ENCODE measurements at regions not wholly inside any gene's neighbourhood (a gene's known extent, or its start where the extent isn't known, plus 50 kb on each side); places are given as distances from the start of the nearest gene placed in this dataset.

- no peak for TF ChIP-seq CTCF (IDR thresholded peaks at IDR 0.05; ENCODE audit: borderline replicate concordance, extremely low read depth, insufficient read depth)
- H3K9ac ChIP-seq (ENCODE audit: low read length in 3 of 3): no peak overlapping the region
- no peak overlapping the region for H3K27ac ChIP-seq (ENCODE audit: low read depth in 2 of 2, low read length in 2 of 2)
- no peak for DNase-seq
- H3K4me3 ChIP-seq (ENCODE audit: low read length in 3 of 3): no peak overlapping the region
- intact Hi-C loops (cut with DNase I): no loop called here
- H3K36me3 ChIP-seq (ENCODE audit: control insufficient read depth in 2 of 3, insufficient read depth in 3 of 3, low read length in 3 of 3): no peaks in the 10 kb centered on the region
- H3K9me3 ChIP-seq (ENCODE audit: control insufficient read depth in 2 of 3, insufficient read depth in 1 of 3, low read length in 3 of 3): peaks cover 0 to 2% (median 0%) of the 10 kb centered on the region in 3 donors
- H3K27me3 ChIP-seq (ENCODE audit: control insufficient read depth, insufficient read depth, low read length): no peaks in the 10 kb centered on the region
- no peak for FAIRE-seq
- no peaks in the 10 kb centered on the region for H3K4me1 ChIP-seq (ENCODE audit: control insufficient read depth in 2 of 3, insufficient read depth in 2 of 3, low read depth in 1 of 3, low read length in 3 of 3)
Measured at GRCh38 chr20:51140671-51141070, 117.8 kb upstream of the KCNG1 start.

- no peak overlapping the region for H3K27ac ChIP-seq (ENCODE audit: low read depth in 2 of 2, low read length in 2 of 2)
- H3K27me3 ChIP-seq (ENCODE audit: control insufficient read depth, insufficient read depth, low read length): no peaks in the 10 kb centered on the region
- intact Hi-C loops (cut with DNase I): no loop called here
- no peak for DNase-seq
- H3K4me1 ChIP-seq (ENCODE audit: control insufficient read depth in 2 of 3, insufficient read depth in 2 of 3, low read depth in 1 of 3, low read length in 3 of 3): no peaks in the 10 kb centered on the region
- no peak overlapping the region for H3K4me3 ChIP-seq (ENCODE audit: low read length in 3 of 3)
- no peak for FAIRE-seq
- no peaks in the 10 kb centered on the region for H3K9me3 ChIP-seq (ENCODE audit: control insufficient read depth in 2 of 3, insufficient read depth in 1 of 3, low read length in 3 of 3)
- H3K9ac ChIP-seq (ENCODE audit: low read length in 3 of 3): no peak overlapping the region
- H3K36me3 ChIP-seq (ENCODE audit: control insufficient read depth in 2 of 3, insufficient read depth in 3 of 3, low read length in 3 of 3): no peaks in the 10 kb centered on the region
- TF ChIP-seq CTCF (IDR thresholded peaks at IDR 0.05; ENCODE audit: borderline replicate concordance, extremely low read depth, insufficient read depth): no peak
Measured at GRCh38 chr20:51139891-51140290, 117.0 kb upstream of the KCNG1 start.

- H3K9ac ChIP-seq (ENCODE audit: low read length in 3 of 3): no peak overlapping the region
- no peak for TF ChIP-seq CTCF (IDR thresholded peaks at IDR 0.05; ENCODE audit: borderline replicate concordance, extremely low read depth, insufficient read depth)
- intact Hi-C loops (cut with DNase I): no loop called here
- no peaks in the 10 kb centered on the region for H3K36me3 ChIP-seq (ENCODE audit: control insufficient read depth in 2 of 3, insufficient read depth in 3 of 3, low read length in 3 of 3)
- H3K27me3 ChIP-seq (ENCODE audit: control insufficient read depth, insufficient read depth, low read length): no peaks in the 10 kb centered on the region
- H3K9me3 ChIP-seq (ENCODE audit: control insufficient read depth in 2 of 3, insufficient read depth in 1 of 3, low read length in 3 of 3): no peaks in the 10 kb centered on the region
- DNase-seq (no peak), FAIRE-seq (no peak)
- no peak overlapping the region for H3K4me3 ChIP-seq (ENCODE audit: low read length in 3 of 3)
- H3K4me1 ChIP-seq (ENCODE audit: control insufficient read depth in 2 of 3, insufficient read depth in 2 of 3, low read depth in 1 of 3, low read length in 3 of 3): no peaks in the 10 kb centered on the region
- H3K27ac ChIP-seq (ENCODE audit: low read depth in 2 of 2, low read length in 2 of 2): no peak overlapping the region
Measured at GRCh38 chr20:51138576-51138975, 115.7 kb upstream of the KCNG1 start.

- H3K9ac ChIP-seq (ENCODE audit: low read length in 3 of 3): no peak overlapping the region
- TF ChIP-seq CTCF (IDR thresholded peaks at IDR 0.05; ENCODE audit: borderline replicate concordance, extremely low read depth, insufficient read depth): no peak
- FAIRE-seq (no peak), DNase-seq (no peak)
- H3K36me3 ChIP-seq (ENCODE audit: control insufficient read depth in 2 of 3, insufficient read depth in 3 of 3, low read length in 3 of 3): no peaks in the 10 kb centered on the region
- H3K4me3 ChIP-seq (ENCODE audit: low read length in 3 of 3): no peak overlapping the region
- no peaks in the 10 kb centered on the region for H3K9me3 ChIP-seq (ENCODE audit: control insufficient read depth in 2 of 3, insufficient read depth in 1 of 3, low read length in 3 of 3)
- H3K27me3 ChIP-seq (ENCODE audit: control insufficient read depth, insufficient read depth, low read length): no peaks in the 10 kb centered on the region
- intact Hi-C loops (cut with DNase I): no loop called here
- no peak overlapping the region for H3K27ac ChIP-seq (ENCODE audit: low read depth in 2 of 2, low read length in 2 of 2)
- H3K4me1 ChIP-seq (ENCODE audit: control insufficient read depth in 2 of 3, insufficient read depth in 2 of 3, low read depth in 1 of 3, low read length in 3 of 3): no peaks in the 10 kb centered on the region
Measured at GRCh38 chr20:51137461-51137860, 114.6 kb upstream of the KCNG1 start.
